Endometrium (tissue), 2 donors: ENCODE measurements at regions not wholly inside any gene's neighbourhood (a gene's known extent, or its start where the extent isn't known, plus 50 kb on each side); places are given as distances from the start of the nearest gene placed in this dataset.

Experiments used
- FAIRE-seq: peaks from 2 replicates; lab custom pipeline; 2012; peaks lifted over from hg19 to GRCh38; lab: Jason Lieb, UNC
- donor health status: control.
- donor health status: control.

DNA sequence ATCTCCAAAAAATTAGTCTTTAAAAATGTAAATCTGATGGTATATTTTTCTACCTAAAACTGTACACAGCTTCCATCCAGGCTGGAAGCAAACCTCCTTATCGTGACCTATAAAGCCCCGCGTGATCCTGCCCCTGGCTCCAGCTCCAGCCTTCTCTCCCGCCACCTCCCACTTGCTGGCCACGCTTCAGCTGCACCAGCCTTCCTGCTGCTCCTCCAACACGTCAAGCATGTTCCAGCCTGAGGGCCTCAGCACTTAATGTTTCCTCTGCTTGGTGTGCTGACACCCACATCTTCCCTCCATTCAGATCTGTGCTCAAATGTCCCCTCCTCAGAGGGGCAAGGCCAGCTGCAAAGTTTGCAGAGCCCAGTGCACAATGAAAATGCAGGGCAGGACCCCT lies 123.5 kb upstream of the MAGI3 start:
- no peak for FAIRE-seq

DNA sequence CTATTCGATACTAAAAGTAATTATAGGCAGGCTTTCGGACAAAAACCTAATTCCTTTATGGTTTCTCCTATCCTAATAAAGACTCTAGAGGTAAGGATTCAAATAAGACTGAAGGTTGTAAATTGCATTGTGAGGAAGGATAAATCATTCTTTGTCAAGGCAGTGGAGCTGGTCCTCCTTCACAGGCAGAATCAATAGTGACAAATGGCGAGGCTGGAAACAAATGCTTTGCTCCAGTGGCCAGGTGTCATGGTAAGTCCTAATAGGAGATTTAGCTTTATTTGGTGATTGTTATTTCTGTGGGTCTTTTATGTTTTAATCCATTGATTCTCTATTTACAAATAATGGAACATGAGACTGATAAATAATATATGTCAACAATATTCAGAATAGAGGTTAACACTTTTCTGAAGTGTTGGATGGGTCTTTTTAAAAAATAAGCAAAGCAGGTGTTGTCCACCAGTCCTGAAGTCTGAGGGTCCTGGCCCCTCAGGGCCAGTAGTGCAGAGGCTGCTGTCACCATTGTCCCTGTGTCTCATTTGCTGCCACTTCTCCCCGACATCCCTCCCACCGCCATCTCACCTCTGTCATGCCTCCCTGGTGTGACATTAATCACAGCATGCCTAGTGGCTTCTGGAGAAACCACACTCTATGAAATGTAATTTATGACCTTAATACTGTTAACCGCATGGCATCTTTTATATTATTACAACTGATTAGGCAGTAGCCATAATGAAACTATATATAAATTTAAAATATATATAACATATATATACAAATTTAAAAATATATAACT lies 120.9 kb upstream of the MAGI3 start:
- FAIRE-seq: no peak

DNA sequence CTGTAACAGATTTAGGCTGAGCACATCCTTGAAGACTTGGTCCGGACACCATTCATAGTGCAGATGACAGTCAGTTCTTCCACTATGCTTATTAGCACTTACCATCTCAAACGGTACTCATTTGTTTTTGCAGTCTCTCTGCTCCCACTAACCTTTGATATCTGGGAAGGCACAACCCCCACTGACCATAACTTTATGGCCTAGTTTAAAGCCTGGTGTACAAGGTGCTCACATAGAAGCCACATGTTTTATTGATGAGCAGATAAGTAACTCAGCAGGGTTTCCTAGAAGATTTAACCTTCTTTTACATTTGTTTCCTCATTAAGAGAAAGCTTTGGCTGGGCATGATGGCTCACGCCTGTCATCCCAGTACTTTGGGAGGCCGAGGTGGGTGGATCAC lies 119.3 kb upstream of the MAGI3 start:
- no peak for FAIRE-seq

DNA sequence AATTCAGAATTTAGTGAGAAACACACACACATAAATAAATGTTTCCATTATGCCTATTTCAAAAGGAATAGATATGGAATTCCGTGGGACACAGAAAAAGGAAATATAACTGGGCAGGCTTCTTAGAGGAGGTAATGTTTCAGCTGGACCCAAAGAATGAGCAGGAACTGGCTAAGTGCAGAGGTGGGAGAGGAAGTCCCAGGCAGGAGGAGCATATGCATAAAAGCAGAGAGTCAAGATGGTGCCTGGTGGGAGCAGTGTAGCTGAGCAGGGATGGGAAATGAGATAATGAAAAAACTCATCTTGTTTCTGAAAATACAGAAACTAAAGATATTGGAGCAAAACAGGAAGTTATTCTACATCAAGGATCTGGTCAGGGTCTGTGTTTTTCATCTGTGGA lies 115.2 kb upstream of the MAGI3 start:
- no peak for FAIRE-seq

DNA sequence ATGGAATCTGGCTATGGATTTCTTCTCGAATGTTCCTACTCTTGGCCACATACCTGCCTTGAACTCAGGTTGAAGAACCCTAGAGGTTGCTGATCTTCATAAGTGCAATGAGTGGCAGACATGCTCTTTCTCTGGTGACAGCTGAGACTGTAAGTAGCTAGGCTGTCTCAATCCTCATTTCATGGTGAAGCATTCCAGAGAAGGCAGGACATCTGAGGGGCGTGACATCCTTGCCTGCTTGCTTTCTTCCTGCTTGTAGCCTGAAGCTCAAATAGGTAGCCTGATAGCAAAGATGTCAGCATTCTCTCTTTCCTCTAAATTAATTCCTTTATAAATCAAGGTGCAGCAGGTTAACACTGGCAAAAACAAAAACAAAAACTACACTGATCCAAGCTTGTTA lies 114.6 kb upstream of the MAGI3 start:
- FAIRE-seq: no peak

DNA sequence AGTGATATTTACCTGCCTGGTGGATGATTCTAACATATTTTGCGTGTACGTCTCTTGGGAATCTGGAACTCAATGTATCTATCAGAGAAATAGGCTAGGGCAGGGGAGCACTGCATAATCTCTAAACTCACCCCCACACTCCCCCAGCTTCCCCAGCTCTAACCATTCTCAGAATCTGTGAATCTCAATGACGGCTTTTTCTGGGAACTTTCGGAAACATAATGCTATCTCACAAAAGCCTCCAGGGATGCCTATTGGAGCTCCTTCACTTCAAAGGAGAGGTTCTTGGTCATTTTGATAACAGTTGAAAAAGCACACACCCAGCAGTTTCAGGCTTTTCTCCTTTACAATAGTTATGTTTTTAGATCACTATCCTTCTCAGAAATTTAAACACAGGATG lies 113.8 kb upstream of the MAGI3 start:
- FAIRE-seq: no peak

DNA sequence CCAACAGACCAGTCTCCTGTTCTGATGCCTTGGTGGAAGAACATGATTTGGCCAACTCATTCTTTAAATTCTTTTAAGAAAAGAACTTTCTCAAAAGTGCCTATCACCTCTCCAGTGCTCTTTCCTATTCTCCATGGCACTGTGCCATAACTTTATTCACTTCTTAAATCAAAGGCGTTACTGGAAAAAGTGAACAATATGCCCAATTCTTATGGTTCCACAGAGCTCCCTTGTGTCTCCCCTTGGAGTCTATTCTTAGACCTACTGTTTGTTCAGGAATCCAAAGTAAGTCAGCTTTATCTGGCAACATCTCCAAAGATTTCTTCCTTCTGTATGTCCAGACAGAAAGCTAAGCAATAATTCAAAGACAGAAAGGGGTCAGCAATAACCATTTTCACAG lies 111.9 kb upstream of the MAGI3 start:
- FAIRE-seq: no peak

DNA sequence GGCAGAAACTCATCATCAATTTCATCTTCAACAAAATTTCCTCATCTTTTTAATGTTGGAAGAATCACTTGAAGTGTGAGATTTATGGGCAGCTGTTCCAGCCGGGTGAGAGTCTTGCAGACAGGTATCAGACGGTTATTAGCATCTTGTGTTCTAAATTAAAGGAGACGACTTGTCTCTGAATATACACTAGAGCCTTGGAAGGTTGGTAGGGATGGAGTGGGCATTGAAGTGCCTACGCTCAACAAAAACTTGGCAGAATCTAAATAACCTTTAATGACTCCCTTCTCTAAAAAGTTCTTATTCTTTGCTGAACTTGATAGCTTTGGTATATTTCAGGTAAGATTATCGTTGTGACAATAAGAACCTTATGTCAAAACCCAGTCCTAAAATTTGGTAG lies 111.5 kb upstream of the MAGI3 start:
- no peak for FAIRE-seq

DNA sequence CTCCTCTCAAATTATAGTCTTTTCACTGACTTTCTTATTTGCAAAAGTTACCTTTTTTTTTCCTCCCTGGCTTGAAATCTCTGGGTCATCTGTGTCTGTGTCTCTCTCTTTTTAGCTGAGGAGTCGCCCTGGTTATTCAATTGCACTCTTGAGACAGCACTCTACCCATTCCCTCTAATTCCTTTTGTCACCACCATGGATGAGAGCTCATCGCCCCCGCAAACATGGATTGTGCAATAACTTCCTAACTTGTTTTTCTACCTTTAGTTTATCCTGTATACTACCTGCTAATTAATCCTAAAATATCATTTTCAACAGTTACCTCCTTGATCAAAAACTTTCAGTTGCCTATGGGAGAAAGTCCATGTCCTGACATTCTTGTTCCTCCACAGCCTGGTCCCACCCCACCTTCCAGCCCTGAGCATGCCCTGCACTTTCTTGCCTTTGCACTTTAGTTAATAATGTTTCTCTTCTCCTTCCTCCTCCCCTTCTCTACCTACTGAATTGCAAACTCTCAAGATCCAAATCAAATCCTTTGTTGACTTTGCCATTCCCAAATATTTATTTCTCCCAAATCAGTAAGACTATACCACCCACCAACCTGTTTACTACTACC lies 110.4 kb upstream of the MAGI3 start:
- no peak for FAIRE-seq

DNA sequence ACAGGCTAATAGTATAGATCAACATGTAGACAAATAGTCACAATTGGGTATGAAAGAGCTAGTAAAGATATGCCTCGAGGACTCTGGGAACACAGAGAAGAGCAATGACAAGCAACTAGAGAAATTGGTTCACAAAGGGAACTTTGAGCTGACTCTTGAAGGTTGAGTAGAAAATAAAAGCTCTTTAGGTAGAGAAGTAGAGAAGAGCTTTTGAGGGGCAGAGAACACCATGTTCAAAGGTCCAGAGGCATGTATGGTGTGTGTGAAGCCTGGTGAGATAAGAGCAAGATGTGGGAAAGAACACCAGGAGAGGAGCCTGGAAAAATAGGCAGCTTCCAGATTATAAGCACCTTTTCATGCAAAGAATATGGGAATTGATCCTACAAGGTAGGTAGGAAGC lies 109.7 kb upstream of the MAGI3 start:
- no peak for FAIRE-seq

DNA sequence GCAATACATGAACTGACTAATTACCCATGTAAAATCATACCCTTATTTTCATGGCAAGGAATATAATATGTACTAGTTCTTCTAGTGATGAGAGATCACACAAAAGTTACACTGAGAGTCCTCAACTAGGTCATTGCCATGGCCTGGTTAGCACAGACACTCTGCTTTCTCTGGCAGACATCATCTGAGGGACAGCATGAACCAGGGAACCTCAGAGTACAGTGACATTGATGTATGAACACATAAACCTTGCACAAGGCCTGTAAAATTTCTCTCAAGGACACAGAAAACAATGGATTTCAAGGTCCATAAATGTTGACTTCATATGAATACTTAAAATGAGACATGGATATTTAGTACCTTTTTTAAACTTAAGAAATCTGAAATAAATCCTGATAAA lies 108.8 kb upstream of the MAGI3 start:
- FAIRE-seq: no peak

DNA sequence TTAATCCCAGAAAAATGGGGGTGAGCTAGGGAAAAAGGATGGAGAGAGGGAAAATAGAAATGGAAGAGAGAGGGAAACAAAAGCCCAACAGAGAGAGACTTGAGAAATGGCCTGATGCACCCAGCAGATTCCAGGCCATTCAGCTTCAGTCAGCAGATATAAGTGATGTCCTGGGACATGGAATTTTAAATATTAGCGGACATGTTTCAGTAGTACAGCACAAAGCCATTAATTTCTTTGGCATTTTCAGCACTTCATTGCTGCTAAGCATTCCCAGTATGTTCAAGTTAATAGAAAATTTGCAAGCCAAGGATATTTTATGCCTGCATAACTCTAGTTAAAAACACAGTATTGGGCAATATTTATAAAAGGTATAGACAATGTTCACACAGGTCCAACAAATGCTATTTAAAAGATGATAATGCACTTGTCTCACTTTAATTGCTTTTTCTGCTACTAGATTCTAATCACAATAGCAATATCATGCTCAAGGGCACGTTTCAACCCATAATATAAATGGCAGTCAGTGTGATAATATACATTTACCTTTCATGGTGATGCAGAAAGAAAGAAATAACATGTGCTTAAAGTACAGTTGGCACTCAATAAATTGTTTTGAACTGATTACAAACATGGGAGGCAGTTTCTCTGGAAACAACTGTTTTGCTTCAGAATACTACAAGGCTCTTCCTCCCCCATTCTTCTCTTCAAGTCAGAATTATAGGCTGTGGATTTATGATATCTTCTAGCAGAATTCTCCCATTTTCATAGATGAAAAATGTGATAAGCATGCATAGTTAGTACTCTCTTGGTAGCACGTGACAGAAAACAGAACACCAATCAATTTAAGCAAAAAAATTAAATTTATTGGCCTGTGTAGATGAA lies 108.1 kb upstream of the MAGI3 start:
- no peak for FAIRE-seq

DNA sequence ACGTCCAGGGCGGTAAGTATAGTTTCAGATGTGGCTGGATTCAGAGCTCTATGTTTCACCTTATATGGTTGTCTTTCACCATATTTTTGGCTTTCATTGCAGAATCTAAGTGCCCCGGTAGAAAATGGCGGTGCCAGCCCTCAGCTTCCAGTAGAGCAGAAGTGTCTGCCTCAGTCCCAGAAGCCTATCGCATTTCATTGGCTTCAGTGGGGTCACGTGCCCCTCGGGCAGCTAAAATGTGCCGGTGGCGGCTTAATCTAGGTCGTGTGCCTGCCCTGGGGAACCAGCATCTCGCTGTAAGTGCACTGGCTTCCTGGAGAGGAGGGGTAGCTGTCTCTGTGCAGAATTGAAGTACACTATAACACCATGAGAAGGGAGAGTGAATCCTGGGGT lies 107.4 kb upstream of the MAGI3 start:
- FAIRE-seq: no peak

DNA sequence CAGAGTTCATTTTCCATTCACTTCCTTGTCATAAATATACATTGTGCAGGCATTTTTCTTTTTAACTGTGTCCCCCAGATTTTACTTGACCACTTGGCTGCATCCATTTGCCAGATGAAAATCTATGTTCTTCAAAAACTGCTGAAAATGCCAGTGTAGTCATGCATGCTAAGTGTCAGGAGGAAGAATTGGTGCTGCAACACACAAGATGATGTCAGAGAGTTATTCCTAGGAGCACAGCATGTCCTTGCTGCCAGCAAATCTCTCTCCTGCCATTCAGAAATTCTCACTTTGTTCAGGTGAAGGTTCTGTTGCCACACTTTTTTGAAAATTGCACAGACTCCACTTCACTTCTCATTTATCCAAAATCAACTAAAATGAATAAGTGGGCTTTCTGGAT lies 106.4 kb upstream of the MAGI3 start:
- FAIRE-seq: no peak

DNA sequence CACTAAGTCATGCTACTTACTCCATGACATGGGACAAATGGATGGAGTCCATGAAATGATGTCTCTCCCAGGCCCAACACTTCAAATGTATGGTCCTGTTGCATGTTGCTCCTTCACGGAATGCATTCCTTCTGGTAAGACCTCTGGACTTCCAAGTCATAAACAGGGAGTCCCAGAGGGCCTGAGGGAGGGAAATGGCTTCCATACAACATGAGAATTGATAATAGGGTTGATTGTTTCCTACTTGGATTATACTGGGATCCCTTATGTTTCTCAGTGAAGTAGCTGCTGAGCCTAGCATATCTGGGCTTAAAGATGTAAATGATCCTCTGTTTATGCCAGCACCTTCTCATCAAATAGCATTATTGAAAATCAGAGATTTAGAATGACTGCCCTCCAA lies 104.2 kb upstream of the MAGI3 start:
- FAIRE-seq: no peak

DNA sequence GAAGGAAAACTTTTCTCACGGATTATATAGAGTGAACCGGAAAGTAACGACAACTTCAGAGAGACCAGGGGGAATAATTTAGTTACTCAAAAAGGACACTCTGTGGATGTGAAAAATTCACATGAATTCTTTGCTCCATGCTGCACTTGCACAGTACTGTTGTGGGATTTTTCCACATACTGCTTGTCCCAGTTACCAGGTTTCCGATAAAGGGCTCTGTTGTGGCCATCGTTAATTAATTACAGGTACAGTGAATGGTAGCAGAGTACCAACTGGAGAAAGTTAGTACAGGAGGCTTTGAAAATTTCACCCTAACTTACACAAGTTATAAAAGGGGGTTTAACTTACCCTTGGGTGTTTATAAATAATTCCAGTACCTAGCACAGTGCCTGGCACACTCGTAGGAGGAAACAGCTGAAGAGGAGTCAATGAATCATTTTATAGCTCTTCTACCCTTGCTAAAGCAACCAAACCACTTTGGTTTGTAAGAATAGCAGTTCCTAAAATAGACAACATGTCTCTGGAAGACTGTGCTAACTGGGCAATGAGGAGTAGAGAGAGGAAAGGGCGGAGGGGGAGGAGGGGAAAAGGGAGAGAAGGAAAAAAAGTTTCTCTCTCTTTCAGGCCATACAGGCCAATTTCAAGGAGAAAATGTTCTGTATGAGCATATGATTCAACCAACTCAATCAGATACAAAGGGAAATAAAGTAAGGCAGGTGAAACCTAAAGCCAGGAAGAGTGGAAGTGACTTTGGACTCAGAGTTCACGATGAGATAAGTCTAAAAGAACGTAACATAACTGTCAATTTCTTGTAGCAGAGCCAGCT lies 98.3 kb upstream of the MAGI3 start:
- no peak for FAIRE-seq

DNA sequence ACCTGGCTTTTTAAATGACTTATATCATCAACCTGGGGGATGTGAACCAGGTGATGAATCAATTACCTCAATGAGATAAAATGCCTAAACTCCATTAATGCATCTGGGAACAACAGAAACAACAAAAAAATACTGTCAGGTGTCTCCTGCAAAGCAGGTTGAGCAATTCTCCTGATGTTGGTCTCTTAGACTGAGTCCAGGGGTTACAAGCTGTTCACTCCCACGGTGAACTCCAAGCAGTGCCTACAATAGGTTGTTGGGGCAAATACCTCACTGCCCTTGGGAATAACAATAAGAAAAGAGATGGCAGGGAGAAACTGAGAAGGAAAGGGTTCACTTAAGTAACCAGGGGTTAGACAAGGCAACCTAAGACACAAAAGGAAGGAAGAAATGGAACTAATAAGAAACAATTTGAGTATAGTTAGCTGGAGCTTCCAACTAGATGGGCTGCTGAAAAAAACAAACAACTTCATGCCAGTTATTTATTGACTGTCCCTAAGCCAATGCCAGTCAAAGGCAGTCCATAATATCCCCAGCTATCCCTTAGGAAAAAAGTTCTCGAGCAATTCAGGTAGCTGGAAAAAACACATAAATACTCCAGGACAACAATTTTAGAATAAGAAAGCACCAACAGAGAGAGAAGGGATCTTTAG lies 97.6 kb upstream of the MAGI3 start:
- no peak for FAIRE-seq

DNA sequence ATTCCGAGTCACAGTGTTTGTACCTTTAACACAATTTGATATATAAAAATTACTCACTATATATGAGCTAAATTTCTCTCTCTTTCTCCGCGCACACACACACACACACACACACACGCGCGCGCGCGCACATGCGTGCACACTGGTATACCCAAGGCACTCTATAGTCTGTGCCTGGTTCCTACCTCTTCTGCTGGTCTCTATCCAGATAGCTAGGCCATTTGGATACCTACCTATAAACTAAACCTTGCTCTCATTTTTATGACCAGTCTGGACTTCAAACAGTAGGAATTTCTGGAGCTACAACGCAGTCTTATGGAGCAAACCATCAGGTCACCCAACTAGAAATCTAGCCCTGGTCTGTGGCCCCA lies 97.1 kb upstream of the MAGI3 start:
- FAIRE-seq: no peak

DNA sequence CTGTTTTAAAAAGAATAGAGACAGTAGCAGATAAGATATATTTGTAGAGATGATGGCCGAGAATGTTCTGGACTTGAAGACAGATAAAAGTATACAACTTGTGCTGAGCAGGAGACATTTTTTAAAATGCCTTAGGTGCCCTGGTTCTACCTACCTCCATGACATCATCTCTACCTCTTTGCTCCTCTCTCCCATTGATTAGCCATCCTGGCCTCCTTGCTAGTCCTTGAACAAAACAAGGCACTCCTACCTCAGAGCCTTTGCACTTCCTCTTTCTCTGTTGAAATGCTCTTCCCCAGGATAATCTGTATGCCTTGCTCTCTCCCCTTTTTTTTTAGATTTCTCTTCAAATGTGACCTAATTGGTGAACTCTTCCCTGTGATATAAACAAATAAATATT lies 92.6 kb upstream of the MAGI3 start:
- no peak for FAIRE-seq

DNA sequence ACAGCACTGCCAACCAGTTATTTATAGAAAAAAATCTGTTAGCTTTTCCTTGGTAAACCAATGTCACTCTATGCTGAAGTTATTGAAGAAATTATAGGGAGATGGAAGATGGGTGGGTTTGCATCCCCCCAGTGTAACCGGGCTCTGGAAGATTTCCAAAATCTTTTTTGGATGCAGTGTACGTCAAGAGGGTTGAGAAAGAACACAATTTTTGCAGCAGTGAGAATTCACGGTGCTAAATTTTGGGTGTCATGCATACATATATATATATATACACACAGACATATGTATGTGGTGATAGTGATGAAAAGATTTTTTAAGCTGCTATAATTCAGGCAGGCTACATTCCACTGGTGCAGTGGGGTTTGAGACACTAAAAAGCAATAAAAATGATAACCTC lies 91.4 kb upstream of the MAGI3 start:
- no peak for FAIRE-seq

DNA sequence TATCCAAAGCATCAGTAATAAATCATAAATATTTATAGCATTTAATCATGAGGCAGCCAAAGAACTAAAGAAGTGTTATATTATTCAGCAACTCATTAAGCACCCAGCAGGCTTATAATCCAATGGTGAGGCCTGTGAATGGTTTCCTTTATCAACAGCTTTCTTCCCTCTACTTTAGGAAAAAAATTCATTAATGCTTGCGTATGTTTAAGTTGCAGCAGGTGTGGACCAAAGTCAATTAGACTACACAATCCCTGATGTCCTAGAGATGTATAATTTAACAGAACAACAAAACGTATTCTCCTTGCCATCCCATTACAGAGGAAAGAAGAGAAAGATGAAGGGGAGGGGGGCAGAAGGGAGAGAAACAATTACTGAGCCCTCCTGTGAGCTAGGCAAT lies 87.7 kb upstream of the MAGI3 start:
- no peak for FAIRE-seq

DNA sequence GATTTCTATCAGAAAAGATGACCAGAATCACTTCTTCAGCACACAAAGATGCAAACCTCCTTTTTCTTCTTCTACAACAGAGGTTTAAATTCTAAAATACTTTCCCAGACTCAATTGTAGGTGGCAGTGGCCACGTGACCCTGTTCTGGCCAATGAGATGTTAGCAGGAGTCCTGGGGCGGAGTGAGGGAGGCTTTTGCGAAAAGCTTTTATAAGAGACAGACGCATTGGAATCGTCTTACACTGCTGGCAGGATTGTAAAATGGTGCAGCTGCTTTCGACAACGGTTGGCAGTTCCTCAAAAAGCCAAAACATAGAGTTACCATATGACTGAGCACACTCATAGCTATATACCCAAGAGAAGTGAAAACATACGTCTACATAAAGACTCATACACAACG lies 87.0 kb upstream of the MAGI3 start:
- no peak for FAIRE-seq
